Vagina (tissue), 2 donors: ENCODE measurements at regions not wholly inside any gene's neighbourhood (a gene's known extent, or its start where the extent isn't known, plus 50 kb on each side); places are given as distances from the start of the nearest gene placed in this dataset.

Experiments
- DNase-seq, 2 donors: peaks; one replicate each; pipeline ENCODE4 v3.0.0-alpha.2; 2017; ENCODE audit errors: extremely low spot score in 2 of 2
- H3K27ac ChIP-seq: fragments of 200-600 bp; sonication (generic); one replicate; pipeline ENCODE4 v1.5.1; 2019
- H3K27me3 ChIP-seq: fragments of 200-600 bp; sonication (generic); one replicate; pipeline ENCODE4 v1.5.1; 2019
- H3K36me3 ChIP-seq, 2 donors: fragments of 200-600 bp; sonication (generic); one replicate each; pipeline ENCODE4 v1.5.1; 2017 to 2019
- H3K4me1 ChIP-seq: fragments of 200-600 bp; sonication (generic); one replicate; pipeline ENCODE4 v1.5.1; 2019
- H3K4me3 ChIP-seq, 2 donors: fragments of 200-600 bp; sonication (generic); 1 replicate in 1 of 2; 2 replicates in 1 of 2; pipeline ENCODE4 v1.5.1; 2016 to 2019
- H3K9me3 ChIP-seq: fragments of 200-600 bp; sonication (generic); one replicate; pipeline ENCODE4 v1.5.1; 2019
- POLR2A ChIP-seq, 2 donors: fragments of 450-650 bp; IDR thresholded peaks; one replicate each; pipeline ENCODE4 v1.6.1; 2017; ENCODE audit warnings: antibody characterized with exemption in 2 of 2, mild to moderate bottlenecking in 2 of 2, moderate library complexity in 2 of 2
- POLR2AphosphoS5 ChIP-seq, 2 donors: sonication (generic); formaldehyde crosslinking; IDR thresholded peaks; one replicate each; pipeline ENCODE4 v1.9.0; 2017; ENCODE audit warnings: antibody characterized with exemption in 2 of 2, mild to moderate bottlenecking in 2 of 2, low read depth in 1 of 2; ENCODE audit not compliant: insufficient read depth in 1 of 2
- intact Hi-C: fragments of 100-400 bp; cut with DNase I; formaldehyde crosslinking; loops from one replicate; pipeline ENCODE4 v1.15.1; 2023
- TF ChIP-seq, protein P1 (sequence below), 3 experiments: fragments of 450-650 bp in 2 of 3; fragments of 200-600 bp in 1 of 3; sonication (generic) in 1 of 3; IDR thresholded peaks; one replicate each; pipeline ENCODE4 v1.5.1; 2017 to 2019; ENCODE audit warnings: antibody characterized with exemption in 3 of 3, mild to moderate bottlenecking in 2 of 3, moderate library complexity in 2 of 3

DNA sequence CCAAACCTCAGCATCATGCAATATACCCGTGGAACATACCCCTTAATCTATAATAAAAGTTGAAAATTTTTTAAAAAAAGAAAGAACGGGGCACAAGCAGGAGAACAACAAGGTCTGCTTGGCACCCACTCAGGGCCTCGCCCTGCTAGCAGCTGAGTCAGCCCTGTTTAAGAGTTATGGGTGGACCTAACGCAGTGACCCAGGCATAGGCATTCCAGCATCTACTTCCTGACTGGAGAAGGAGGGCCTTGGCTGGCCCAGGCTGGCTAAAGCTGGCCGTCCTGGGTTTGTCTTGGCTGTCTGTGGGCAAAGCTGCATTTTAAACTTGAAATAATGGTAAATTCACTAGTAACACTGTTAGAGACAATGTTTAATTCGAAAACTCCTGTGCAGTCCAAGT lies 236.7 kb upstream of the PGRMC2 start:
- DNase-seq, result no peak
- TF ChIP-seq POLR2A (IDR thresholded peaks at IDR 0.05) (no peak), POLR2AphosphoS5 (IDR thresholded peaks at IDR 0.05; ENCODE audit: insufficient read depth in 1 of 2, low read depth in 1 of 2) (peak; percentile 26 to 42)
- TF ChIP-seq, protein P1, sequence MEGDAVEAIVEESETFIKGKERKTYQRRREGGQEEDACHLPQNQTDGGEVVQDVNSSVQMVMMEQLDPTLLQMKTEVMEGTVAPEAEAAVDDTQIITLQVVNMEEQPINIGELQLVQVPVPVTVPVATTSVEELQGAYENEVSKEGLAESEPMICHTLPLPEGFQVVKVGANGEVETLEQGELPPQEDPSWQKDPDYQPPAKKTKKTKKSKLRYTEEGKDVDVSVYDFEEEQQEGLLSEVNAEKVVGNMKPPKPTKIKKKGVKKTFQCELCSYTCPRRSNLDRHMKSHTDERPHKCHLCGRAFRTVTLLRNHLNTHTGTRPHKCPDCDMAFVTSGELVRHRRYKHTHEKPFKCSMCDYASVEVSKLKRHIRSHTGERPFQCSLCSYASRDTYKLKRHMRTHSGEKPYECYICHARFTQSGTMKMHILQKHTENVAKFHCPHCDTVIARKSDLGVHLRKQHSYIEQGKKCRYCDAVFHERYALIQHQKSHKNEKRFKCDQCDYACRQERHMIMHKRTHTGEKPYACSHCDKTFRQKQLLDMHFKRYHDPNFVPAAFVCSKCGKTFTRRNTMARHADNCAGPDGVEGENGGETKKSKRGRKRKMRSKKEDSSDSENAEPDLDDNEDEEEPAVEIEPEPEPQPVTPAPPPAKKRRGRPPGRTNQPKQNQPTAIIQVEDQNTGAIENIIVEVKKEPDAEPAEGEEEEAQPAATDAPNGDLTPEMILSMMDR (IDR thresholded peaks at IDR 0.05), result no peak
- H3K9me3 ChIP-seq, result no peaks in the 10 kb centered on the region
- no peaks in the 10 kb centered on the region for H3K36me3 ChIP-seq
- no peaks in the 10 kb centered on the region for H3K27me3 ChIP-seq
- H3K27ac ChIP-seq, result peak overlapping the region; percentile 66
- peaks cover 23% of the 10 kb centered on the region for H3K4me1 ChIP-seq
- intact Hi-C loops, result no loop called here
- no peak overlapping the region for H3K4me3 ChIP-seq

DNA sequence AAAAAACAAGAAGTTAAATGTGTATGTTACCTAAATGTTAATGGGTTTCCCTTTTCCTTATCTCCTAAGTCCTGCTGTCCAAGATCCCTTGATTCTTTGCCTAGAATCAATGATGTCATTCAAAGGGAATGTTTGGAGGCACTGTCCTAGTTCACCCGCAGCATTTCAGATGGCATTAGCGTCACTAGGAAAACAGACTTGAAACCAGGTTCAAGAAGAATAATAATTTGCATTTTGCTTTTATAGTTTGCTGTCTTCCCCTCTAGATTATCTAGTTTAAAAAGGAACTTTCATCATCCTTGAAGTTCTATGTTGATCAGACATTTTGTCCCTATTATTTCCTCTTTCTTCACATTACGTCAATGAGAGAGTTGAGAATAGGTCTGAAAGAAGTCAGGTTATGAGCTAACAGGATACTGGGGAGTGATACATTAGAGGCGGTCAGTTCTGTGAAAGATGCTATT lies 234.1 kb upstream of the PGRMC2 start:
- Histone ChIP-seq H3K4me3 (no peak overlapping the region), H3K27ac (no peak overlapping the region), H3K27me3 (no peaks in the 10 kb centered on the region), H3K9me3 (no peaks in the 10 kb centered on the region), H3K36me3 (no peaks in the 10 kb centered on the region), H3K4me1 (peaks cover 34% of the 10 kb centered on the region)
- no peak for DNase-seq
- intact Hi-C loops, result no loop called here
- TF ChIP-seq POLR2AphosphoS5 (IDR thresholded peaks at IDR 0.05; ENCODE audit: insufficient read depth in 1 of 2, low read depth in 1 of 2) (no peak), POLR2A (IDR thresholded peaks at IDR 0.05) (no peak)
- TF ChIP-seq, protein P1 (IDR thresholded peaks at IDR 0.05), result no peak

DNA sequence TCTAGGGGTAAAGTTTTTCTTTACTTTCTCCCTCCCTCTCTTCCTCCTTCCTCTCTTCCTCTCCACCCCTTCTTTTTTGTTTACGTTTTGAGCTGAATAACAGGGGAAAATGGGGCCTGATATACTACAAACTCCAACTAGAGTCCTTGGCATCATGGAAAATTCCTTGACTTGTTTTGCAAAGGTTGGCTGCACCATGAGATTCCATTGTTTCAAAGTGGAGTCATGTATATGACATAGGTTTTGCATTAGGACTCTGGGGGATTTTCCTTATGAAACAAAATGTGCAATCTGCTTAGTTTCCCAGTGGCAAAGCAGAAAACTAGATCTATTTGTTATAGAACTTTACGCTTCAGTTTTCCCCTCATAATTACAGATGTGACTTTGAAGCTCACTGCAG lies 233.5 kb upstream of the PGRMC2 start:
- Histone ChIP-seq H3K4me3 (no peak overlapping the region), H3K36me3 (no peaks in the 10 kb centered on the region), H3K27ac (no peak overlapping the region), H3K9me3 (no peaks in the 10 kb centered on the region), H3K27me3 (no peaks in the 10 kb centered on the region), H3K4me1 (peaks cover 36% of the 10 kb centered on the region)
- no peak for DNase-seq
- TF ChIP-seq POLR2A (IDR thresholded peaks at IDR 0.05) (no peak), POLR2AphosphoS5 (IDR thresholded peaks at IDR 0.05; ENCODE audit: insufficient read depth in 1 of 2, low read depth in 1 of 2) (no peak)
- TF ChIP-seq, protein P1 (IDR thresholded peaks at IDR 0.05), result no peak
- intact Hi-C loops, result no loop called here

DNA sequence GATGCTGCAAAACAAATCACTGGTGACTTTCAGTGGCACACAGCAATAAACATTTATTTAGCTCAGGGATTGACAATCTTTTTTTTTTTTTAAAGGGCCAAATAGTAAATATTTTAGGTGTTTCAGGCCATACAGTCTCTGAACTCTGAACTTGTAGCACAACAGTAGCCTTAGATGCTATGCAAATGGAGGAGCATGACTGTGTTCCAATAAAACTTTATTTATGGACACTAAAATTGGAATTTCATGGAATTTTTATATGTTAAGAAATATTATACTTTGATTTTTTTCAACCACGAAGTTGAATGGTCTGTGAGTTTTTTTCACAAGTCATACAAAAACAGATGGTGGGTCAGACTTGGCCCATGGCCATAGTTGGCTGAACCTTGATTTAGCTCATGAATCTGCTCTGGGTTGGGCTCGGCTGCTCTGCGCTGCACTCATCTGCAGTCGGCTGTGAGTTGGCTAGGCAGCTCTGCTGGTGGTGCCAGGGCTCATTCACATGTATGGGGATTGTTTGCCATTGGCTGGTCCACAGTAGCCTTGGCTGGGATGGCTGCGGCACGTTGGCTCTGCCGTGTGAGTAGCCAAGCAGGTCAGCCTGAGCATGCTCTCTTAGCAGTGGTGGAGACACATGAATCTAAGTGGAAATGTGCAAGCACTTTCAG lies 231.7 kb upstream of the PGRMC2 start:
- H3K27me3 ChIP-seq, result no peaks in the 10 kb centered on the region
- peaks cover 29% of the 10 kb centered on the region for H3K4me1 ChIP-seq
- DNase-seq, result peak in 1 of 2 donors; percentile 80
- no peaks in the 10 kb centered on the region for H3K9me3 ChIP-seq
- intact Hi-C loops, result no loop called here
- TF ChIP-seq, protein P1 (IDR thresholded peaks at IDR 0.05), result no peak
- no peak for TF ChIP-seq POLR2A (IDR thresholded peaks at IDR 0.05)
- no peak for TF ChIP-seq POLR2AphosphoS5 (IDR thresholded peaks at IDR 0.05; ENCODE audit: insufficient read depth in 1 of 2, low read depth in 1 of 2)
- H3K27ac ChIP-seq, result no peak overlapping the region
- no peak overlapping the region for H3K4me3 ChIP-seq
- H3K36me3 ChIP-seq, result no peaks in the 10 kb centered on the region

DNA sequence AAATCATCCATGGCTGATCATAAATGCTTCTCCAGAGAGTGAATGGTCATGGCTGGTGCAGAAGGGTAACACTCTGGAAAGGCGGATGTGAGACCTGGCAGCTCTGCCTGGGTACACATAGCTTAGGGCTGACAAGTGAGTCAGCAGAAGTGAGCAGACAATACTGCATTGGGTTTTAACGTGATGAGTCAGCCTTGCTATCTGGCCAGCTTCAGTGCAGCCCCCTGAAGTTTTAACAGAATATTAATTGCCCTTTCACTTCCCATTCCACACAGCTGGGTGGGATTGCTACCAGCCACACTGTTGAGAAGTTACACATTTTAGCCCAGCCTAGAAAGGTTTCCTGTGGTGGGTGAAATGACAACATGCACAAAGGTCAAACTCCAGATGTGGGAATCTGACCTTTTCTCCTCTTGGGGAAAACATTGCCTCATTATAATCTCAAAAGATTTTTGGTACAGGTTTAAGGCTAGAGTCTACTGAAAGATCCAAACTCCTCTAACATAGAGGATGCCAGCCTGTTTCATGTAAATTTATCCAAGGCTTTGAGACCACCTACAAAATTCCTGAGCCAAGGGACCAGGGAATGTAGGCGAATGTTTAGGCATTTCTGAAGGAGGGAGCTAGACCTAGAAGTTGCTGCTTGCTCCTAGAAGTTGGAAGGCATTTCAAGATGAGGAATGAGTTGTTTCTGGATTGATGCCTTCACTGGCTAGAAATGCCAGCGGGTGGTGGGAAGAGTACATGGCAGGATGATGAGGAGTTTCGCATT lies 230.3 kb upstream of the PGRMC2 start:
- H3K36me3 ChIP-seq, result no peaks in the 10 kb centered on the region
- no peak for DNase-seq
- intact Hi-C loops, result no loop called here
- H3K4me3 ChIP-seq, result no peak overlapping the region
- peak overlapping the region; percentile 65 for H3K27ac ChIP-seq
- no peaks in the 10 kb centered on the region for H3K27me3 ChIP-seq
- H3K9me3 ChIP-seq, result no peaks in the 10 kb centered on the region
- TF ChIP-seq, protein P1 (IDR thresholded peaks at IDR 0.05), result no peak
- TF ChIP-seq POLR2AphosphoS5 (IDR thresholded peaks at IDR 0.05; ENCODE audit: insufficient read depth in 1 of 2, low read depth in 1 of 2) (peak in 1 of 2 donors; percentile 19), POLR2A (IDR thresholded peaks at IDR 0.05) (no peak)
- peaks cover 24% of the 10 kb centered on the region for H3K4me1 ChIP-seq
